DND-41 (cell line): ENCODE measurements at regions not wholly inside any gene's neighbourhood (a gene's known extent, or its start where the extent isn't known, plus 50 kb on each side); places are given as distances from the start of the nearest gene placed in this dataset.

Experiments used
- ATAC-seq: fragments of 200-7000 bp; cut with Tn5 transposase; 3 replicates; pipeline ENCODE4 v1.9.1; 2021; ENCODE audit warnings: low read depth; ENCODE audit not compliant: insufficient read depth
- DNase-seq: peaks from one replicate; pipeline ENCODE4 v3.0.0-alpha.2; 2020
- H2AFZ ChIP-seq: 2 replicates; pipeline ENCODE4 v1.6.0; 2012; ENCODE audit warnings: low read depth, low read length
- H3K27ac ChIP-seq: 2 replicates; pipeline ENCODE4 v1.5.1; 2012; ENCODE audit warnings: low read length, inconsistent platforms
- H3K27me3 ChIP-seq: fragments of 200-600 bp; sonication (generic); 2 replicates; pipeline ENCODE4 v1.6.0; 2012; ENCODE audit warnings: low read length, mild to moderate bottlenecking, inconsistent platforms; ENCODE audit not compliant: insufficient read depth, poor library complexity
- H3K36me3 ChIP-seq: 2 replicates; pipeline ENCODE4 v1.5.1; 2012; ENCODE audit warnings: low read length, inconsistent platforms; ENCODE audit not compliant: insufficient read depth
- H3K4me1 ChIP-seq: 2 replicates; pipeline ENCODE4 v1.5.1; 2012; ENCODE audit warnings: mild to moderate bottlenecking, low read length; ENCODE audit not compliant: insufficient read depth
- H3K4me2 ChIP-seq: 2 replicates; pipeline ENCODE4 v1.6.0; 2012; ENCODE audit warnings: mild to moderate bottlenecking, moderate library complexity, low read length, inconsistent platforms; ENCODE audit not compliant: insufficient read depth
- H3K4me3 ChIP-seq, 2 experiments: fragments of 200-600 bp in 1 of 2; shearing (Covaris generic) in 1 of 2; 2 replicates each; pipeline ENCODE4 v1.5.1; 2012 to 2016; ENCODE audit warnings: inconsistent platforms in 2 of 2, low read length in 2 of 2, mild to moderate bottlenecking in 2 of 2, low read depth in 1 of 2, moderate library complexity in 1 of 2
- H3K79me2 ChIP-seq: 2 replicates; pipeline ENCODE4 v1.6.0; 2012; ENCODE audit warnings: low read length, inconsistent platforms; ENCODE audit not compliant: insufficient read depth
- H3K9ac ChIP-seq: 2 replicates; pipeline ENCODE4 v1.6.0; 2012; ENCODE audit warnings: low read depth, mild to moderate bottlenecking, inconsistent platforms, low read length, moderate library complexity
- H3K9me3 ChIP-seq: 2 replicates; pipeline ENCODE4 v1.5.1; 2012; ENCODE audit warnings: low read length, moderate library complexity, mild to moderate bottlenecking, inconsistent platforms; ENCODE audit not compliant: insufficient read depth, severe bottlenecking
- H4K20me1 ChIP-seq: 2 replicates; pipeline ENCODE4 v1.6.0; 2012; ENCODE audit warnings: low read length; ENCODE audit not compliant: insufficient read depth
- CTCF ChIP-seq: IDR thresholded peaks from 2 replicates; pipeline ENCODE4 v1.5.1; 2012; ENCODE audit warnings: borderline replicate concordance, low read length, moderate library complexity, mild to moderate bottlenecking; ENCODE audit not compliant: poor library complexity, severe bottlenecking; ENCODE audit errors: extremely low read depth
- EZH2 ChIP-seq: IDR thresholded peaks from 3 replicates; pipeline ENCODE4 v1.6.1; 2012; ENCODE audit warnings: borderline replicate concordance, low read depth, mild to moderate bottlenecking, moderate library complexity, low read length, inconsistent platforms; ENCODE audit not compliant: severe bottlenecking

- Histone ChIP-seq H3K79me2 (no peaks in the 10 kb centered on the region), H2AFZ (no peak overlapping the region), H3K27me3 (peaks cover 18% of the 10 kb centered on the region), H3K4me1 (no peaks in the 10 kb centered on the region), H3K36me3 (no peaks in the 10 kb centered on the region), H3K4me3 (no peak overlapping the region), H4K20me1 (no peaks in the 10 kb centered on the region), H3K4me2 (no peak overlapping the region), H3K9ac (no peak overlapping the region), H3K9me3 (no peaks in the 10 kb centered on the region), H3K27ac (no peak overlapping the region)
- ATAC-seq (no peak), DNase-seq (no peak)
- TF ChIP-seq CTCF (no peak), EZH2 (no peak)
Observed at GRCh38 chr10:121291376-121291775, 306.9 kb downstream of the FGFR2 start.

DNA sequence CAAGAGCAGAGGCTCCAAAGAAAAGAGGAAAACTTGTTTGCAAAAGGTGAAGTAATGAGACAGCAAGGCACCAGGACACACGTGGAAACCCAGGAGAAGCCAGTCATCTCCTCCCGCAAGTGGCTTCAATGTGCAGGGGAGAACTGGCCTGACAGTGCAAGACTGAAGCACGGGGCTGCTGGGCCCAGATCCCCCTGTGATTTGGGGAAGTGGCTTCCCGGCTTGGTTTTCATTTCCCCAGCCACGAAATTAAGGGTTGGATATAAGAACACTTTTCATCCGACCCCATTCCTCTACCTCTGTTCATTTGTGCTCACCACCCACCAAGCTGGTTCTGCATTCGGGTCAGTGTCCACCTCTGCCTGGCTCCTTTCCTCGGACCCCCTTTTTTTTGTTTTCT lies 306.4 kb downstream of the FGFR2 start:
- Histone ChIP-seq H3K27ac (no peak overlapping the region), H3K27me3 (peaks cover 18% of the 10 kb centered on the region), H3K36me3 (no peaks in the 10 kb centered on the region), H4K20me1 (no peaks in the 10 kb centered on the region), H3K79me2 (no peaks in the 10 kb centered on the region), H3K4me3 (no peak overlapping the region), H3K9me3 (no peaks in the 10 kb centered on the region), H3K9ac (no peak overlapping the region), H3K4me2 (no peak overlapping the region), H2AFZ (no peak overlapping the region), H3K4me1 (no peaks in the 10 kb centered on the region)
- TF ChIP-seq EZH2 (no peak), CTCF (no peak)
- DNase-seq (no peak), ATAC-seq (no peak)

- H3K79me2 ChIP-seq = no peaks in the 10 kb centered on the region
- no peaks in the 10 kb centered on the region for H3K4me1 ChIP-seq
- no peak overlapping the region for H3K27ac ChIP-seq
- no peak overlapping the region for H3K4me3 ChIP-seq
- H3K36me3 ChIP-seq = no peaks in the 10 kb centered on the region
- DNase-seq (no peak), ATAC-seq (no peak)
- H3K9me3 ChIP-seq = no peaks in the 10 kb centered on the region
- no peak overlapping the region for H2AFZ ChIP-seq
- H3K9ac ChIP-seq = no peak overlapping the region
- no peaks in the 10 kb centered on the region for H4K20me1 ChIP-seq
- peaks cover 15% of the 10 kb centered on the region for H3K27me3 ChIP-seq
- no peak overlapping the region for H3K4me2 ChIP-seq
- TF ChIP-seq EZH2 = no peak
- no peak for TF ChIP-seq CTCF
Observed at GRCh38 chr10:121292321-121292720, 305.9 kb downstream of the FGFR2 start.

DNA sequence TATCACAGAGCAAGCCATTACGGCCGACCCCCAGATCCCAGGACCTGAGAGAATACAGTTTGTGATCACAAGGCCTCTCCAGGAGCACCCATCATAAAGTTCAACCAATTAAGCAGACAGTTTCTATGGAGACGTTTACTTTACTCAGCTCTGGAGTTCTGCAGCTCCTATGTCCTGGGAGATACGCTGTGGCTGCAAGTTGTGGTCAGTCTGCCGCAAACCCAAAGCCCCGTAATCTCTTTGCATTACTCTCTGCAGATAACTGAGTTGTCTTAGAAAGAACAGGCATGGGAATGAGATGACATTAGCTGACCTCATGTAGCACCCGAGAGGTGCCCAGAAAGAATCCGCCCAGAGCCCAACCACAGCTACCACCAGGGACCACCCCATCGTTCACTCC lies 305.1 kb downstream of the FGFR2 start:
- Histone ChIP-seq H3K27me3 (peaks cover 12% of the 10 kb centered on the region), H3K79me2 (no peaks in the 10 kb centered on the region), H3K27ac (no peak overlapping the region), H3K36me3 (no peaks in the 10 kb centered on the region), H3K9ac (no peak overlapping the region), H3K4me2 (no peak overlapping the region), H2AFZ (no peak overlapping the region), H3K9me3 (no peaks in the 10 kb centered on the region), H3K4me3 (no peak overlapping the region), H3K4me1 (no peaks in the 10 kb centered on the region), H4K20me1 (no peaks in the 10 kb centered on the region)
- ATAC-seq (no peak), DNase-seq (no peak)
- TF ChIP-seq CTCF (no peak), EZH2 (no peak)
